ENCODE measurements at regions not wholly inside any gene's neighbourhood (a gene's known extent, or its start where the extent isn't known, plus 50 kb on each side); places are given as distances from the start of the nearest gene placed in this dataset.

DNA sequence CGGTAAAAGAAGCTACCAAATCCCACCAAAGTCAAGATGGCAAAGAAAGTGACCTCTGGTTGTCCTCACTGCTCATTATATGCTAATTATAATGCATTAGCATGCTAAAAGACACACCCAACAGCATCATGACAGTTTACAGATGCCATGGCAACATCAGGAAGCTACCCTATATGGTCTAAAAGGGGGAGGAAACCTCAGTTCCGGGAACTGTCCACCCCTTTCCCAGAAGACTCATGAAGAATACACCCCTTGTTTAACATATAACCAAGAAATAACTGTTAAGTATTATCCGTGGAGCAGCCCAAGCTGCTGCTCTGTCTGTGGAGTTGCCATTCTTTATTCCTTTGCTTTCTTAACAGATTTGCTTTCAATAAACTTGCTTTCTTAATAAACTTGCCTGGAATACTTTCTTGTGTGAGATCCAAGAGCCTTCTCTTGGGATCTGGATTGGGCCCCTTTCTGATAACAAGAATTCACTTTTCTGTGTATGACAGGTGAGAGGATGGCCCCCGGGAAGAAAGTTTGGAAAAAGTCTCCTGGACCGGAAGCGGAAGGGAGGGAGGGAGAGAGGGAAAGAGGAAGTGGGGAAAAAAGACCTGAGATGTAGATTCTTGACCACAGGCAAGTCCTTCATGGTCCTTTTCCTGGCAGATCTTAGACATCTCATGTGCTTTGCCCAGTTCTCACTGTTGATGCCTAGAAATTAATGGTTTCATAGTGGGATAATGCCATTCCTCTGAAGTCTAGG lies 146.7 kb upstream of the ID4 start:
- no peak for TF ChIP-seq PAX5 (IDR thresholded peaks at IDR 0.05; ENCODE audit: insufficient read depth, low read length, severe bottlenecking)
- TF ChIP-seq SPI1 (IDR thresholded peaks at IDR 0.05; ENCODE audit: low read depth, low read length): no peak
- TF ChIP-seq POU2F2 (IDR thresholded peaks at IDR 0.05; ENCODE audit: low read depth, low read length): no peak
- no peak for TF ChIP-seq POLR2AphosphoS5 (IDR thresholded peaks at IDR 0.05; ENCODE audit: low read depth, low read length)
- TF ChIP-seq TAF1 (IDR thresholded peaks at IDR 0.05; ENCODE audit: low read depth, low read length): no peak
- TF ChIP-seq POLR2A (IDR thresholded peaks at IDR 0.05; ENCODE audit: low read depth, low read length): no peak
- FAIRE-seq (no peak), DNase-seq (ENCODE audit: insufficient read length, low spot score) (no peak)

DNA sequence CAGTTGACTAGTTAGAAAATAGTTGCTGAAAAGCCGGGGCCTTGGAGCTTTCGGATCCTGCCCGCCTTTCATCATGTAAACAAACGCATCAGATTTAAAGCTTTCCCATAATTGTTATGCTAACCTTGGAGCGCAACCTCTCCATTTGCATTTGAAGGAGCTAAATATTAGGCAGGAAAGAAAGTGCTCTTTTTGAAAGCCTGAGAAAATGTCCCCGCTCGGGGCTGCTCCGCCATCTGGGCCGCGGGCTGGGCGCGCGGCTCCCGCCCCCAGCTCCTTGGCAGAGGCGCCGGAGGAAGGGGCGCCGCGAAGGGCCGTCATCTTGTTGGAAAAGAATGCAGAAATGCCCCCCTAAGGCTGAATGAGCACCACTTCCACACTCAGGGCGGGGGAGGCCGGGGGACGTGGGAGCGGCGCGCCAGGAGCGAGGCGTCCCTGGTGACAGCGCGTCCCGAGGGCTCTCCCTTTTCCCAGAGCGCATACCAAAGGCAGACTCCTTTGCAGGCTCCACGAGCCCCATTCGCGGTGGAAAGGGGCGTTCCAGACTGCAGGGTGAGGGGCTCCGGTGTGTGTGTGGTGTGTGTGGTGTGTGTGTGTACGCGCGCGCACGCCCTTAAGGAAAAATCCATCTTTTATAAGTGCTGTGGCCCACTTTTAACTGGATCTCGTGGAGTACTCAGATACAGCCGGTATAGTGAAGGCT lies 145.6 kb upstream of the ID4 start:
- no peak for DNase-seq (ENCODE audit: insufficient read length, low spot score)
- FAIRE-seq: no peak
- TF ChIP-seq POU2F2 (IDR thresholded peaks at IDR 0.05; ENCODE audit: low read depth, low read length) (no peak), SPI1 (IDR thresholded peaks at IDR 0.05; ENCODE audit: low read depth, low read length) (no peak), POLR2AphosphoS5 (IDR thresholded peaks at IDR 0.05; ENCODE audit: low read depth, low read length) (no peak), TAF1 (IDR thresholded peaks at IDR 0.05; ENCODE audit: low read depth, low read length) (no peak), POLR2A (IDR thresholded peaks at IDR 0.05; ENCODE audit: low read depth, low read length) (no peak)

DNA sequence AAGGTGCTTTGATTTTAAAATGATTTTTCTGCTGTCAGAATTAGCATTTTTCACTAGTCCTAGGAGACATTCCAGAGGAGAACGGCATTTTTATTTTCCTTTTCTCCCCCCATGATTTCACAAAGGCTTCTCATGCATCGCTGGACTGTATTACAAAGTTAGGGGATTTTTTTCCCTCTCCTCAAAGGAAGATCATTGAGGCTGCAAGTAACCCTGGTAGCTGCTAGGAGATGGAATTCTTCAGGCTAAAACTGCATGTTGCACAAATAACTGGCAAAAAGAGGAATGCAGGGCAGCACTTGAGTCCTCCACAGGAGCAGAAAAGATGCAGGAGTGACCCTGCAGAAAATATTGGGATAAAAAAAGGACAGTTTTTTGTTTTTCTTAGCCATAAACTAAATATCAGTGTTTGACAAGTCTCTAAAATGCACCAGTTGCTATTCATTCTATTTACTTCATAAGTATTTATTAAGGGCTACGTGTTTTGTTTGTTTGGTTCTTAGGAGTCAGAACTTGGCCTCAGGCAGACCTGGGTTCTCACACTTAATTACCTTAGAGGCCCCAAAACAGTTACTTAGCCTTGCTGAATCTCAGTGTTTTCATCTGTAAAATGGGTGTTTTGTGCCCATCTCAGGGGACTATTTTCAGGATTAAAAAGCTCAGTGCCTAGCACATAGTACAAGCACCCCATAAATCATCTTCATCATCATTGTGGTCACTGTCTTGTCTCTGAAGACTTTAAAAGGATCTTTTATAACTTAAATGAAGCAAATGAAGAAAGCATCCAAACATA lies 144.5 kb upstream of the ID4 start:
- TF ChIP-seq SPI1 (IDR thresholded peaks at IDR 0.05; ENCODE audit: low read depth, low read length): no peak
- no peak for TF ChIP-seq POLR2A (IDR thresholded peaks at IDR 0.05; ENCODE audit: low read depth, low read length)
- no peak for TF ChIP-seq PAX5 (IDR thresholded peaks at IDR 0.05; ENCODE audit: insufficient read depth, low read length, severe bottlenecking)
- no peak for TF ChIP-seq TAF1 (IDR thresholded peaks at IDR 0.05; ENCODE audit: low read depth, low read length)
- TF ChIP-seq POU2F2 (IDR thresholded peaks at IDR 0.05; ENCODE audit: low read depth, low read length): no peak
- no peak for TF ChIP-seq POLR2AphosphoS5 (IDR thresholded peaks at IDR 0.05; ENCODE audit: low read depth, low read length)
- no peak for FAIRE-seq
- no peak for DNase-seq (ENCODE audit: insufficient read length, low spot score)

DNA sequence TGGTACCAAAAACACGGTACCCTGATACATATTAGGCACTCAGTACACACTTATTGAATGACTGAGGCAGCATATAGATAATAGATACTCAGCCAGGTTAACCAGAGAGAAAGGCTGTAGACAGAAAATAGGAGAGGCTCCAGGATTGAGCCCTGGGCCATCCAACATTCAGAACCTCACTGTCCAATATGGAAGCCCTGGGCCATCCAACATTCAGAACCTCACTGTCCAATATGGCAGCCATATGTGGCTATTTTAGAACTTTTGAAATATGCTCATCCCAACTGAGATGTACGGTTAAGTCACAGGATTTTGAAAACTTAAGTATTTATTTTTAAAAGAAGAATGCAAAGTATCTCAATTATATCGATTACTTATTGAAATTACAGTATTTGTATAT lies 142.5 kb upstream of the ID4 start:
- no peak for TF ChIP-seq PAX5 (IDR thresholded peaks at IDR 0.05; ENCODE audit: insufficient read depth, low read length, severe bottlenecking)
- no peak for TF ChIP-seq POU2F2 (IDR thresholded peaks at IDR 0.05; ENCODE audit: low read depth, low read length)
- TF ChIP-seq TAF1 (IDR thresholded peaks at IDR 0.05; ENCODE audit: low read depth, low read length): no peak
- TF ChIP-seq SPI1 (IDR thresholded peaks at IDR 0.05; ENCODE audit: low read depth, low read length): no peak
- TF ChIP-seq POLR2AphosphoS5 (IDR thresholded peaks at IDR 0.05; ENCODE audit: low read depth, low read length): no peak
- TF ChIP-seq POLR2A (IDR thresholded peaks at IDR 0.05; ENCODE audit: low read depth, low read length): no peak

DNA sequence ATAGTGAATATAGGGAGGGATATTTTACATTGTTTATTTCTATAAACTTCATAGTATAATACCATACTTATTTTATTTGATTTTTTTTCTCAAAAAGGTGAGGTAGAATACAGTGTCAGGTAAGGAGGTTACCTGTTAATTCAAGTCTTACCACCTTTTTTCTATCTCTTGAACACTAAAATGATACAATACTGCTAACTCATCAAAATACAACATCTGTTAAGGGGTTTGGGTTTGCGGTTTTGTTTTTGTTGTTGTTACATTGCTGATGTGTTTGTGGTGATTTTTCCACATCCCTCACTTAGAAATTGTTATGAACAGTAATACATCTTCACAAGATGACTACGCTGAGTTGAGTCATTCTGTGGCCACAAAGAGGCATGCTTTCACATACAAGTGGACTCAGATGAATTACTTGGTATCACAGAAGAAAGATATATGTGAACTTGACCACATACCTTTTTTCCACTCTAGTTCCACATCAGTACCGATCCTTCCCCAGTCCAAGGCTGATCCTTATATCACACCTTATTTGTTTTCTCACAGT lies 139.4 kb upstream of the ID4 start:
- DNase-seq (ENCODE audit: insufficient read length, low spot score) (no peak), FAIRE-seq (no peak)
- no peak for TF ChIP-seq TAF1 (IDR thresholded peaks at IDR 0.05; ENCODE audit: low read depth, low read length)
- TF ChIP-seq POLR2AphosphoS5 (IDR thresholded peaks at IDR 0.05; ENCODE audit: low read depth, low read length): no peak
- no peak for TF ChIP-seq POLR2A (IDR thresholded peaks at IDR 0.05; ENCODE audit: low read depth, low read length)

More for the DNA sequence above, 142.5 kb upstream of the ID4 start:
- DNase-seq (ENCODE audit: insufficient read length, low spot score) (no peak), FAIRE-seq (no peak)

DNA sequence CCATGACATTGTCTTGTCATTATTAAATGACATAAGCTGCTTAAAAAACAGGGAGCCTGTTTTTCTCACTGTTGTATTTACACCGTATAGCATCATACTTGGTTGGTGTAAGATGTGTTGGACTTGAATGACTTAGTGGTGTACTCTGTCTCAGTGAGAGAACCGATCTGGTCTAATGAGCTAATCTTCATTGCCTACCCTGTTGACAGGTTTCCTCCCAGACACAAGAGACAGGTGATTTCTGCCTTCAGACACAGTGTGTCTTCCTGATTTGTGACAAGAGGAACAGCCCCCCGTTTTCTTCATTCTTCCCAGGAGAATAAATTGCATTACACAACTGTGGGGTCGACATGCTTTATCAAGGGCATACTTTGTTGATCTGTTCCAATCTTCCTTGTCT lies 137.2 kb upstream of the ID4 start:
- FAIRE-seq: no peak
- no peak for DNase-seq (ENCODE audit: insufficient read length, low spot score)
- TF ChIP-seq PAX5 (IDR thresholded peaks at IDR 0.05; ENCODE audit: insufficient read depth, low read length, severe bottlenecking) (no peak), POU2F2 (IDR thresholded peaks at IDR 0.05; ENCODE audit: low read depth, low read length) (no peak), POLR2A (IDR thresholded peaks at IDR 0.05; ENCODE audit: low read depth, low read length) (no peak), TAF1 (IDR thresholded peaks at IDR 0.05; ENCODE audit: low read depth, low read length) (no peak), POLR2AphosphoS5 (IDR thresholded peaks at IDR 0.05; ENCODE audit: low read depth, low read length) (no peak), SPI1 (IDR thresholded peaks at IDR 0.05; ENCODE audit: low read depth, low read length) (no peak)

DNA sequence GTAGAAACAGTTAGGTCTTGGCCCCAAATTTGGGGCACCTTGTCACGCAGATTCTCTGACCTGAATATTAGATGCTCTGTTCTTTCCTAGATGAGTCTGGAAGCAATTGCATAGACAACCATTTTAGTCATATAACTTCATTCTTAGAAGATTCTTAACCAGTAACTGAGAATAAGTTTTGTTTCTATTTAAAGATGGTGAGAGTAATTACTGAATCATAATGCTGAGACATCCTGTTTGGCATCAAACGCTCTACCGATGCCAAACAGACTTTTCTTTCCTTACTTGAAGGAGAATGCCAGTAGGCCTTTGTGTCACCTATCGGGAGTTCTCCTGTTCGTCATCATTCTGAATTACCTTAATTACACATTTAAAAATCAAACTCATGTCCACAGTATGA lies 131.6 kb upstream of the ID4 start:
- DNase-seq (ENCODE audit: insufficient read length, low spot score) (no peak), FAIRE-seq (no peak)
- TF ChIP-seq TAF1 (IDR thresholded peaks at IDR 0.05; ENCODE audit: low read depth, low read length) (no peak), SPI1 (IDR thresholded peaks at IDR 0.05; ENCODE audit: low read depth, low read length) (no peak), POLR2AphosphoS5 (IDR thresholded peaks at IDR 0.05; ENCODE audit: low read depth, low read length) (no peak), POU2F2 (IDR thresholded peaks at IDR 0.05; ENCODE audit: low read depth, low read length) (no peak), PAX5 (IDR thresholded peaks at IDR 0.05; ENCODE audit: insufficient read depth, low read length, severe bottlenecking) (no peak), POLR2A (IDR thresholded peaks at IDR 0.05; ENCODE audit: low read depth, low read length) (no peak)

DNA sequence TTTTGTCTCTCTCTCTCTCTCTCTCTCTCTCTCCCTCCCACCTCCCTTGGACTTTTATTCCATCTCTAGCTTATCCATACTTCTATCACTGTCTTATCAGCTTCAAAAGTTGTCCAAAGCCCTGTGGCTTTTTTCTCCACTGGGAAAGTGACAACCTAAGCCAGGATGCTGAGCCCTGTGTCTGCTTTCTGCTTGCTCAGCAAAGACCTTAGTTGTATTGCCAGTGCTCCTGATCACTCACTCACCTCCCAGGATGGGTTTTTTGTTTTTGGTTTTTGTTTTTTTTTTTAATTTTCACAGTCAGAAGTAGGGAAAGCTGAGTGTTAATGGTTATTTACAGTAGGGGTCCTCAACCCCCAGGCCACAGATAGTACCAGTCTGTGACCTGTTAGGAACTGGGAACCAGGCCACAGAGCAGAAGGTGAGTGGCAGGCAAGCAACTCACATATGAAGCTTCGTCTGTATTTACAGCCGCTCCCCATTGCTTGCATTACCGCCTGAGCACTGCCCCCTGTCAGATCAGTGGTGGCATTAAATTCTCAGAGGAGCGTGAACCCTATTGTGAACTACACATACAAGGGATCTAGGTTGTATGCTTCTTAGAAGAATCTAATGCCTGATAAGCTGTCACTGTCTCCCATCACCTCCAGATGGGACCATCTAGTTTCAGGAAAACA lies 125.0 kb upstream of the ID4 start:
- FAIRE-seq (no peak), DNase-seq (ENCODE audit: insufficient read length, low spot score) (no peak)
- no peak for TF ChIP-seq SPI1 (IDR thresholded peaks at IDR 0.05; ENCODE audit: low read depth, low read length)
- no peak for TF ChIP-seq TAF1 (IDR thresholded peaks at IDR 0.05; ENCODE audit: low read depth, low read length)
- no peak for TF ChIP-seq POLR2AphosphoS5 (IDR thresholded peaks at IDR 0.05; ENCODE audit: low read depth, low read length)
- TF ChIP-seq POLR2A (IDR thresholded peaks at IDR 0.05; ENCODE audit: low read depth, low read length): no peak
- TF ChIP-seq POU2F2 (IDR thresholded peaks at IDR 0.05; ENCODE audit: low read depth, low read length): no peak
- no peak for TF ChIP-seq PAX5 (IDR thresholded peaks at IDR 0.05; ENCODE audit: insufficient read depth, low read length, severe bottlenecking)
